Kidney (tissue), 13 donors: ENCODE measurements at regions not wholly inside any gene's neighbourhood (a gene's known extent, or its start where the extent isn't known, plus 50 kb on each side); places are given as distances from the start of the nearest gene placed in this dataset.
A peak's percentile ranks its signal among the peaks of the same experiment; 100 is the strongest.

Experiments used
- DNase-seq, 5 donors: peaks; one replicate each; pipeline ENCODE4 v3.0.0-alpha.2; 2013 to 2020
- FAIRE-seq: peaks from 2 replicates; lab custom pipeline; 2012; peaks lifted over from hg19 to GRCh38; lab: Jason Lieb, UNC
- H3K27ac ChIP-seq, 2 donors: one replicate each; pipeline ENCODE4 v1.7.0; 2013; ENCODE audit warnings: low read depth in 2 of 2, low read length in 2 of 2, inconsistent platforms in 1 of 2
- H3K27me3 ChIP-seq: one replicate; pipeline ENCODE4 v1.7.1; 2013; ENCODE audit warnings: low read length, inconsistent platforms; ENCODE audit not compliant: control insufficient read depth, insufficient read depth
- H3K36me3 ChIP-seq, 3 donors: one replicate each; pipeline versions ENCODE4 v1.7.0 to v1.7.1; 2013; ENCODE audit warnings: low read length in 3 of 3, control low read depth in 1 of 3, inconsistent platforms in 1 of 3; ENCODE audit not compliant: insufficient read depth in 3 of 3, control insufficient read depth in 2 of 3
- H3K4me1 ChIP-seq, 3 donors: one replicate each; pipeline versions ENCODE4 v1.7.0 to v1.7.1; 2013; ENCODE audit warnings: low read length in 3 of 3, inconsistent platforms in 1 of 3, low read depth in 1 of 3; ENCODE audit not compliant: control insufficient read depth in 2 of 3, insufficient read depth in 2 of 3
- H3K4me3 ChIP-seq, 3 donors: one replicate each; pipeline versions ENCODE4 v1.7.0 to v1.8.1; 2013; ENCODE audit warnings: low read length in 3 of 3, control low read depth in 1 of 3, inconsistent platforms in 1 of 3
- H3K9ac ChIP-seq, 3 donors: one replicate each; pipeline versions ENCODE4 v1.7.0 to v1.7.1; 2013; ENCODE audit warnings: low read length in 3 of 3, control low read depth in 1 of 3, inconsistent platforms in 1 of 3
- H3K9me3 ChIP-seq, 3 donors: one replicate each; pipeline versions ENCODE4 v1.7.0 to v1.7.1; 2013; ENCODE audit warnings: low read length in 3 of 3, control low read depth in 1 of 3, inconsistent platforms in 1 of 3; ENCODE audit not compliant: control insufficient read depth in 2 of 3, insufficient read depth in 1 of 3
- intact Hi-C: fragments of 100-400 bp; cut with DNase I; formaldehyde crosslinking; loops from one replicate; pipeline ENCODE4 v1.11.1; 2022
- TF ChIP-seq, protein P1 (sequence below): IDR thresholded peaks from 3 replicates; pipeline ENCODE4 v1.5.1; 2012; ENCODE audit warnings: mild to moderate bottlenecking, moderate library complexity, borderline replicate concordance; ENCODE audit not compliant: insufficient read depth; ENCODE audit errors: extremely low read depth
- donor health status: control.
- donor health status: control.
- donor health status: control.
- donor health status: control.
- donor health status: control.
- donor health status: DM: yes; HTN: yes; CAD: no.
- donor health status: Normal renal cell carcinoma (clear cell type).

DNA sequence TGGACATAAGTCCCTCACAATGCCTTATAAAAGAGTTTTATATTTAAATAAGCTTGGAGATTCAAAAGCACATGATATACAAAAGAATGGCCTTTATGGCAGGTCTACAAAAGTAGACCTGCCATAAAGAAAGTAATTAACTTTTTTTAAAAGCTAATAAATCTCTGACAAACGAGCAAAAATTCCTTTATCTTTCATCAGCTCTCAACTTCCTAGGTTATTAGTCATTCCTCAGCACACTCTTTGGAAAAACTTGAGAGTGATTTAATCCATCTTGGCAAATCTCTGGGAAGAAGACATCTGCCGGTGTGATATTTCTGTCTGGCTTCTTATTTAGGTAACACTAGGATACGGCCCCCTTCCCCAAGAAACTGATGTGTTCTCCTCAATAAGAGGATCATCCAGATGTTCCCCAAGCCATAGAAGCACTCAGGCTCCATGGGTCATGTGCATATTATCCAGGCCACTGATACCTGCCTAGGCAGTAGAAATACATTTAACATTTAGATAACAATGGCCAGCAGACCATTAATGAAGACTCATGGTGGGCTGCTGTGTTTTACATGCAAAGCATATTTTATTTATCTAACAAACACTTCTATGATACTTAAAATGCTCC is 372.7 kb downstream of the LIG4 start:
- H3K4me1 ChIP-seq: no peaks in the 10 kb centered on the region
- no peak overlapping the region for H3K4me3 ChIP-seq
- intact Hi-C loops: no loop called here
- no peaks in the 10 kb centered on the region for H3K9me3 ChIP-seq
- TF ChIP-seq, protein P1, sequence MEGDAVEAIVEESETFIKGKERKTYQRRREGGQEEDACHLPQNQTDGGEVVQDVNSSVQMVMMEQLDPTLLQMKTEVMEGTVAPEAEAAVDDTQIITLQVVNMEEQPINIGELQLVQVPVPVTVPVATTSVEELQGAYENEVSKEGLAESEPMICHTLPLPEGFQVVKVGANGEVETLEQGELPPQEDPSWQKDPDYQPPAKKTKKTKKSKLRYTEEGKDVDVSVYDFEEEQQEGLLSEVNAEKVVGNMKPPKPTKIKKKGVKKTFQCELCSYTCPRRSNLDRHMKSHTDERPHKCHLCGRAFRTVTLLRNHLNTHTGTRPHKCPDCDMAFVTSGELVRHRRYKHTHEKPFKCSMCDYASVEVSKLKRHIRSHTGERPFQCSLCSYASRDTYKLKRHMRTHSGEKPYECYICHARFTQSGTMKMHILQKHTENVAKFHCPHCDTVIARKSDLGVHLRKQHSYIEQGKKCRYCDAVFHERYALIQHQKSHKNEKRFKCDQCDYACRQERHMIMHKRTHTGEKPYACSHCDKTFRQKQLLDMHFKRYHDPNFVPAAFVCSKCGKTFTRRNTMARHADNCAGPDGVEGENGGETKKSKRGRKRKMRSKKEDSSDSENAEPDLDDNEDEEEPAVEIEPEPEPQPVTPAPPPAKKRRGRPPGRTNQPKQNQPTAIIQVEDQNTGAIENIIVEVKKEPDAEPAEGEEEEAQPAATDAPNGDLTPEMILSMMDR: no peak
- no peaks in the 10 kb centered on the region for H3K36me3 ChIP-seq
- DNase-seq (no peak), FAIRE-seq (no peak)
- no peaks in the 10 kb centered on the region for H3K27me3 ChIP-seq
- no peak overlapping the region for H3K27ac ChIP-seq
- no peak overlapping the region for H3K9ac ChIP-seq

DNA sequence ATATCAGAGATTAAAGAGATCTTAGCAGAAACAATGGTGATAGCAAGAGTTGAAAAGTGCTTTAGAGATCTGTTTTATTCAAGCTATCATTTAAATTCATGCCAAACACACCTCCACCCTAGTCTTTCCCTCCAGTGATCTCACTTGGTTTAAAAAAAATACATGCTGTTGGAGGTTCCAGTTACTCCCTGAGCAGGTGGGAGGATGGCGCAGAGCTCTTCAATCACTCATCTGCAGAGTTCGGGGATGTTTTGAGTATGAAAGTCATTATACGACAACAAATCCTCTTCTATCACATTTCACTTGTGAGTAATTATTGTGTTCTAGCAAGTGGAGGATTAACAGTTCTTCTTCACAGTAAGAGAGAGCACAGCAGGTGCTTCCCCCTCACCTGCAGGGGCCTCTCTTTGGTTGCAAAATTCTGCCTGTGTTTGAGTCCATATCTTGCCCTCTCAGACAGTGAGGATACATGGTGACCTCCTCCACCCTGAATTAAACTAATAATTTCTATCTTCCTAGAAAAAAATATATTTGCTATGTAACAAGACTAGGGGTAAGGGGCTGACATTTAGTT is 376.7 kb downstream of the LIG4 start:
- H3K27ac ChIP-seq: no peak overlapping the region
- no peaks in the 10 kb centered on the region for H3K27me3 ChIP-seq
- no peaks in the 10 kb centered on the region for H3K9me3 ChIP-seq
- TF ChIP-seq, protein P1: no peak
- FAIRE-seq: no peak
- H3K36me3 ChIP-seq: no peaks in the 10 kb centered on the region
- H3K4me1 ChIP-seq: no peaks in the 10 kb centered on the region
- peak in 2 of 5 donors; percentile 22 to 34 for DNase-seq
- H3K9ac ChIP-seq: no peak overlapping the region
- intact Hi-C loops: no loop called here
- no peak overlapping the region for H3K4me3 ChIP-seq

DNA sequence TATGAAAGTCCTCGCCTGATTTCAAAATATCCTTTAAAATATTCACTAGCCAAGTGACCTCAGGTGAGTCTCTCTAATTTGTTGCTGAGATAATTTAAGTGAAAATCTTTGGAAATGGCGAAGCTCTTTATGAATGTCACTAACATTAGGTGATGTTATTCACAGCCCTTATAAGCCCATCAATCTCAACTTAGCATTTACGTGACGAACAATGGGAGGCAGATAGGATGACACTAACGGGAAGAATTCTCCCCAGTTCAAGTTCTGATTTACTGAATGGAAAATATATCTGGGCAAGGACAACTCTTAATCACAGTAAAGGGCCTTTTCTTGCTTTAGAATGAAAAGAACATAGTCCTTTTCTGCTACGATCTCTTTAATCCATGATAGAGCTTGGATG is 378.7 kb downstream of the LIG4 start:
- FAIRE-seq (no peak), DNase-seq (no peak)
- H3K9me3 ChIP-seq: no peaks in the 10 kb centered on the region

More for the DNA sequence above, 378.7 kb downstream of the LIG4 start:
- Histone ChIP-seq H3K4me1 (no peaks in the 10 kb centered on the region), H3K4me3 (no peak overlapping the region), H3K36me3 (no peaks in the 10 kb centered on the region), H3K27me3 (no peaks in the 10 kb centered on the region), H3K9ac (no peak overlapping the region), H3K27ac (no peak overlapping the region)
- TF ChIP-seq, protein P1: no peak
- intact Hi-C loops: no loop called here
